GM23338 (cell line): ENCODE measurements at regions not wholly inside any gene's neighbourhood (a gene's known extent, or its start where the extent isn't known, plus 50 kb on each side); places are given as distances from the start of the nearest gene placed in this dataset.

Source experiments
- ATAC-seq: fragments of 200-7000 bp; cut with Tn5 transposase; 3 replicates; pipeline ENCODE4 v1.9.1; 2020
- DNase-seq: peaks from one replicate; pipeline ENCODE4 v3.0.0-alpha.2; 2015; ENCODE audit warnings: low spot score
- H2AFZ ChIP-seq: fragments of 200-600 bp; sonication (generic); 2 replicates; pipeline ENCODE4 v1.8.0; 2016; ENCODE audit warnings: antibody characterized with exemption, mild to moderate bottlenecking, moderate library complexity
- H3F3A ChIP-seq: fragments of 200-600 bp; sonication (generic); replicated peaks from 2 replicates; pipeline ENCODE4 v1.8.0; 2017; ENCODE audit warnings: antibody characterized with exemption, mixed run types, low read depth
- H3K27ac ChIP-seq: fragments of 200-600 bp; sonication (generic); 2 replicates; pipeline ENCODE4 v1.6.1; 2016; ENCODE audit warnings: low read depth
- H3K27me3 ChIP-seq: fragments of 200-600 bp; sonication (generic); 2 replicates; pipeline ENCODE4 v1.8.0; 2016; ENCODE audit warnings: mild to moderate bottlenecking, mixed run types, moderate library complexity; ENCODE audit not compliant: insufficient read depth
- H3K36me3 ChIP-seq: fragments of 200-600 bp; sonication (generic); 2 replicates; pipeline ENCODE4 v1.8.0; 2016; ENCODE audit warnings: mild to moderate bottlenecking; ENCODE audit not compliant: insufficient read depth
- H3K4me1 ChIP-seq: fragments of 200-600 bp; sonication (generic); 2 replicates; pipeline ENCODE4 v1.8.0; 2016; ENCODE audit warnings: mild to moderate bottlenecking, moderate library complexity; ENCODE audit not compliant: insufficient read depth
- H3K4me2 ChIP-seq: fragments of 200-600 bp; sonication (generic); 2 replicates; pipeline ENCODE4 v1.7.1; 2017; ENCODE audit warnings: mixed run types
- H3K4me3 ChIP-seq: fragments of 200-600 bp; sonication (generic); 2 replicates; pipeline ENCODE4 v1.6.1; 2016; ENCODE audit warnings: mixed run types
- H3K79me2 ChIP-seq: fragments of 200-600 bp; sonication (generic); replicated peaks from 2 replicates; pipeline ENCODE4 v1.8.0; 2017; ENCODE audit warnings: mild to moderate bottlenecking; ENCODE audit not compliant: insufficient read depth
- H3K9me2 ChIP-seq: fragments of 200-600 bp; sonication (generic); 2 replicates; pipeline ENCODE4 v1.8.0; 2017; ENCODE audit not compliant: insufficient read depth
- H4K20me1 ChIP-seq: fragments of 200-600 bp; sonication (generic); replicated peaks from 2 replicates; pipeline ENCODE4 v1.8.0; 2017; ENCODE audit warnings: mild to moderate bottlenecking; ENCODE audit not compliant: insufficient read depth
- H3K27ac Mint-ChIP-seq: 2 replicates; pipeline ENCODE4 v1.8.0; 2020; ENCODE audit warnings: inconsistent platforms, mild to moderate bottlenecking, moderate library complexity, mixed read lengths
- H3K27me3 Mint-ChIP-seq: 3 replicates; pipeline ENCODE4 v1.8.0; 2022; ENCODE audit warnings: low read depth, mild to moderate bottlenecking, moderate library complexity, mixed read lengths, inconsistent platforms; ENCODE audit not compliant: insufficient read depth, poor library complexity
- H3K36me3 Mint-ChIP-seq: 3 replicates; pipeline ENCODE4 v1.8.0; 2021; ENCODE audit warnings: low read depth, mild to moderate bottlenecking, inconsistent platforms, moderate library complexity, mixed read lengths
- H3K4me1 Mint-ChIP-seq: 3 replicates; pipeline ENCODE4 v1.8.0; 2020; ENCODE audit warnings: mild to moderate bottlenecking, inconsistent platforms, mixed read lengths
- H3K4me3 Mint-ChIP-seq: 3 replicates; pipeline ENCODE4 v1.8.0; 2021; ENCODE audit warnings: moderate library complexity, mild to moderate bottlenecking, inconsistent platforms, mixed read lengths
- H3K9me3 Mint-ChIP-seq: 3 replicates; pipeline ENCODE4 v1.8.0; 2020; ENCODE audit warnings: moderate library complexity, mild to moderate bottlenecking, inconsistent platforms, mixed read lengths
- CREB1 ChIP-seq: fragments of 250-450 bp; sonication (Bioruptor Pico); IDR thresholded peaks from 2 replicates; pipeline ENCODE4 v1.5.0; 2020; ENCODE audit warnings: low read depth, mild to moderate bottlenecking, moderate library complexity
- EZH2 ChIP-seq: fragments of 200-600 bp; sonication (generic); IDR thresholded peaks from one replicate; pipeline ENCODE4 v1.8.0; 2017; ENCODE audit warnings: antibody characterized with exemption, mild to moderate bottlenecking, low read depth; ENCODE audit not compliant: unreplicated experiment
- EZH2phosphoT487 ChIP-seq: fragments of 200-600 bp; sonication (generic); IDR thresholded peaks from one replicate; pipeline ENCODE4 v1.8.1; 2018; ENCODE audit warnings: antibody characterized with exemption; ENCODE audit not compliant: unreplicated experiment
- JUNB ChIP-seq: IDR thresholded peaks from one replicate; pipeline ENCODE4 v1.6.1; 2016; ENCODE audit warnings: antibody characterized with exemption; ENCODE audit not compliant: unreplicated experiment
- STAT1 ChIP-seq: IDR thresholded peaks from one replicate; pipeline ENCODE4 v1.6.1; 2016; ENCODE audit warnings: antibody characterized with exemption; ENCODE audit not compliant: unreplicated experiment
- ZNF114 ChIP-seq: fragments of 250-450 bp; sonication (Bioruptor Pico); IDR thresholded peaks from 2 replicates; pipeline ENCODE4 v1.5.0; 2020; ENCODE audit warnings: mild to moderate bottlenecking, moderate library complexity
- TF ChIP-seq, protein P1 (sequence below): fragments of 250-450 bp; sonication (Bioruptor Pico); IDR thresholded peaks from 2 replicates; pipeline ENCODE4 v1.5.0; 2020; ENCODE audit warnings: mild to moderate bottlenecking, moderate library complexity
- TF ChIP-seq, protein P2 (sequence below): IDR thresholded peaks from one replicate; pipeline ENCODE4 v1.6.1; 2018; ENCODE audit warnings: antibody characterized with exemption; ENCODE audit not compliant: unreplicated experiment
- TF ChIP-seq, protein P3 (sequence below), 2 experiments: fragments of 200-600 bp in 1 of 2; sonication (generic) in 1 of 2; conservative IDR thresholded peaks; 2 replicates each; pipeline versions ENCODE4 v1.5.1 to v1.6.1; 2016 to 2017; ENCODE audit warnings: antibody characterized with exemption in 2 of 2, low read depth in 2 of 2, mild to moderate bottlenecking in 2 of 2, moderate library complexity in 1 of 2

DNA sequence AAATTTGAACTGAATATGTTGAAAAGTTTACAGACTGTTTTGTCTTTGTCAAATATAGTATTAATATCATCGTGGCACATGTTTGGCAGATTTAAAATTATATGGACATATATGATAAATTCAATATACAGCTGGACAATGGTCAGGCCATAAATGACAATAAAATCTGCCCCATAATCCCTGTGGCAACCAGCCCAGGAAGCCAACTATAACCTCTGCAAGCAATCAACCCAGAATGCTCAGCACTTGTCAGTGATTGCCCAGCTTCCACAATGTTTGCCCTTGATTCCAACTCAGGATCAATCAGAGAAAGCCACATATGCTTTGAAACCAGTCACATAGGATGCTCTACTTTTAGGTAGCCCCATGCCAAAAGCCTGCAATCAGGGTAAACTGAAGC, 671.9 kb downstream of the SUCLG1 start (continued):
- TF ChIP-seq, protein P1, sequence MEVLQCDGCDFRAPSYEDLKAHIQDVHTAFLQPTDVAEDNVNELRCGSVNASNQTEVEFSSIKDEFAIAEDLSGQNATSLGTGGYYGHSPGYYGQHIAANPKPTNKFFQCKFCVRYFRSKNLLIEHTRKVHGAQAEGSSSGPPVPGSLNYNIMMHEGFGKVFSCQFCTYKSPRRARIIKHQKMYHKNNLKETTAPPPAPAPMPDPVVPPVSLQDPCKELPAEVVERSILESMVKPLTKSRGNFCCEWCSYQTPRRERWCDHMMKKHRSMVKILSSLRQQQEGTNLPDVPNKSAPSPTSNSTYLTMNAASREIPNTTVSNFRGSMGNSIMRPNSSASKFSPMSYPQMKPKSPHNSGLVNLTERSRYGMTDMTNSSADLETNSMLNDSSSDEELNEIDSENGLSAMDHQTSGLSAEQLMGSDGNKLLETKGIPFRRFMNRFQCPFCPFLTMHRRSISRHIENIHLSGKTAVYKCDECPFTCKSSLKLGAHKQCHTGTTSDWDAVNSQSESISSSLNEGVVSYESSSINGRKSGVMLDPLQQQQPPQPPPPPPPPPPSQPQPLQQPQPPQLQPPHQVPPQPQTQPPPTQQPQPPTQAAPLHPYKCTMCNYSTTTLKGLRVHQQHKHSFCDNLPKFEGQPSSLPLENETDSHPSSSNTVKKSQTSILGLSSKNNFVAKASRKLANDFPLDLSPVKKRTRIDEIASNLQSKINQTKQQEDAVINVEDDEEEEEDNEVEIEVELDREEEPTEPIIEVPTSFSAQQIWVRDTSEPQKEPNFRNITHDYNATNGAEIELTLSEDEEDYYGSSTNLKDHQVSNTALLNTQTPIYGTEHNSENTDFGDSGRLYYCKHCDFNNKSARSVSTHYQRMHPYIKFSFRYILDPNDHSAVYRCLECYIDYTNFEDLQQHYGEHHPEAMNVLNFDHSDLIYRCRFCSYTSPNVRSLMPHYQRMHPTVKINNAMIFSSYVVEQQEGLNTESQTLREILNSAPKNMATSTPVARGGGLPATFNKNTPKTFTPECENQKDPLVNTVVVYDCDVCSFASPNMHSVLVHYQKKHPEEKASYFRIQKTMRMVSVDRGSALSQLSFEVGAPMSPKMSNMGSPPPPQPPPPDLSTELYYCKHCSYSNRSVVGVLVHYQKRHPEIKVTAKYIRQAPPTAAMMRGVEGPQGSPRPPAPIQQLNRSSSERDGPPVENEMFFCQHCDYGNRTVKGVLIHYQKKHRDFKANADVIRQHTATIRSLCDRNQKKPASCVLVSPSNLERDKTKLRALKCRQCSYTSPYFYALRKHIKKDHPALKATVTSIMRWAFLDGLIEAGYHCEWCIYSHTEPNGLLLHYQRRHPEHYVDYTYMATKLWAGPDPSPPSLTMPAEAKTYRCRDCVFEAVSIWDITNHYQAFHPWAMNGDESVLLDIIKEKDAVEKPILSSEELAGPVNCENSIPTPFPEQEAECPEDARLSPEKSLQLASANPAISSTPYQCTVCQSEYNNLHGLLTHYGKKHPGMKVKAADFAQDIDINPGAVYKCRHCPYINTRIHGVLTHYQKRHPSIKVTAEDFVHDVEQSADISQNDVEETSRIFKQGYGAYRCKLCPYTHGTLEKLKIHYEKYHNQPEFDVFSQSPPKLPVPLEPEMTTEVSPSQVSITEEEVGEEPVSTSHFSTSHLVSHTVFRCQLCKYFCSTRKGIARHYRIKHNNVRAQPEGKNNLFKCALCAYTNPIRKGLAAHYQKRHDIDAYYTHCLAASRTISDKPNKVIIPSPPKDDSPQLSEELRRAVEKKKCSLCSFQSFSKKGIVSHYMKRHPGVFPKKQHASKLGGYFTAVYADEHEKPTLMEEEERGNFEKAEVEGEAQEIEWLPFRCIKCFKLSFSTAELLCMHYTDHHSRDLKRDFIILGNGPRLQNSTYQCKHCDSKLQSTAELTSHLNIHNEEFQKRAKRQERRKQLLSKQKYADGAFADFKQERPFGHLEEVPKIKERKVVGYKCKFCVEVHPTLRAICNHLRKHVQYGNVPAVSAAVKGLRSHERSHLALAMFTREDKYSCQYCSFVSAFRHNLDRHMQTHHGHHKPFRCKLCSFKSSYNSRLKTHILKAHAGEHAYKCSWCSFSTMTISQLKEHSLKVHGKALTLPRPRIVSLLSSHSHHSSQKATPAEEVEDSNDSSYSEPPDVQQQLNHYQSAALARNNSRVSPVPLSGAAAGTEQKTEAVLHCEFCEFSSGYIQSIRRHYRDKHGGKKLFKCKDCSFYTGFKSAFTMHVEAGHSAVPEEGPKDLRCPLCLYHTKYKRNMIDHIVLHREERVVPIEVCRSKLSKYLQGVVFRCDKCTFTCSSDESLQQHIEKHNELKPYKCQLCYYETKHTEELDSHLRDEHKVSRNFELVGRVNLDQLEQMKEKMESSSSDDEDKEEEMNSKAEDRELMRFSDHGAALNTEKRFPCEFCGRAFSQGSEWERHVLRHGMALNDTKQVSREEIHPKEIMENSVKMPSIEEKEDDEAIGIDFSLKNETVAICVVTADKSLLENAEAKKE = no peak
- TF ChIP-seq, protein P2, sequence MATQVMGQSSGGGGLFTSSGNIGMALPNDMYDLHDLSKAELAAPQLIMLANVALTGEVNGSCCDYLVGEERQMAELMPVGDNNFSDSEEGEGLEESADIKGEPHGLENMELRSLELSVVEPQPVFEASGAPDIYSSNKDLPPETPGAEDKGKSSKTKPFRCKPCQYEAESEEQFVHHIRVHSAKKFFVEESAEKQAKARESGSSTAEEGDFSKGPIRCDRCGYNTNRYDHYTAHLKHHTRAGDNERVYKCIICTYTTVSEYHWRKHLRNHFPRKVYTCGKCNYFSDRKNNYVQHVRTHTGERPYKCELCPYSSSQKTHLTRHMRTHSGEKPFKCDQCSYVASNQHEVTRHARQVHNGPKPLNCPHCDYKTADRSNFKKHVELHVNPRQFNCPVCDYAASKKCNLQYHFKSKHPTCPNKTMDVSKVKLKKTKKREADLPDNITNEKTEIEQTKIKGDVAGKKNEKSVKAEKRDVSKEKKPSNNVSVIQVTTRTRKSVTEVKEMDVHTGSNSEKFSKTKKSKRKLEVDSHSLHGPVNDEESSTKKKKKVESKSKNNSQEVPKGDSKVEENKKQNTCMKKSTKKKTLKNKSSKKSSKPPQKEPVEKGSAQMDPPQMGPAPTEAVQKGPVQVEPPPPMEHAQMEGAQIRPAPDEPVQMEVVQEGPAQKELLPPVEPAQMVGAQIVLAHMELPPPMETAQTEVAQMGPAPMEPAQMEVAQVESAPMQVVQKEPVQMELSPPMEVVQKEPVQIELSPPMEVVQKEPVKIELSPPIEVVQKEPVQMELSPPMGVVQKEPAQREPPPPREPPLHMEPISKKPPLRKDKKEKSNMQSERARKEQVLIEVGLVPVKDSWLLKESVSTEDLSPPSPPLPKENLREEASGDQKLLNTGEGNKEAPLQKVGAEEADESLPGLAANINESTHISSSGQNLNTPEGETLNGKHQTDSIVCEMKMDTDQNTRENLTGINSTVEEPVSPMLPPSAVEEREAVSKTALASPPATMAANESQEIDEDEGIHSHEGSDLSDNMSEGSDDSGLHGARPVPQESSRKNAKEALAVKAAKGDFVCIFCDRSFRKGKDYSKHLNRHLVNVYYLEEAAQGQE = no peak
- TF ChIP-seq ZNF114 (CRISPR knock-in tag) = no peak

DNA sequence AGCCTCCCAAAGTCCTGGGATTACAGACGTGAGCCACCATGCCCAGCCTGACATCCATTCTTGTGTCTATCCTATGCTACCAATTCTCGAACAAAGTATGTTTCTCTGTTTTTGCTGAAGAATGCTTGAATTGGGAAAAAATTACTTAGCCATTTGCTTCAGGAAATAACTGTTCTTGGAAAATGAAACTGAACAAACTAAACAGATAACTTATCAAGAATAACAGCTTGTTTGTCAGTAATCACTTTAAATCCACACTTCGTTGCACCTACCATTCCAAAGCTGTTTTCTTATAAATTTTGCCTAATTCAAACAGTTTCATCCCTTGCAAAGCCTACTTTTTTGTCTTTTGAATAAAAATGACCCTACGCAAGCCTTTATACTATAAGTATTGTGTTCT, 672.9 kb downstream of the SUCLG1 start:
- H3K4me3 Mint-ChIP-seq = no peak overlapping the region
- DNase-seq (no peak), ATAC-seq (no peak)
- H3F3A ChIP-seq = no peaks in the 10 kb centered on the region
- H3K36me3 Mint-ChIP-seq = no peaks in the 10 kb centered on the region
- H3K4me1 Mint-ChIP-seq = peaks cover 29% of the 10 kb centered on the region
- TF ChIP-seq ZNF114 (CRISPR knock-in tag) (no peak), EZH2 (no peak), JUNB (no peak), CREB1 (CRISPR knock-in tag) (no peak), STAT1 (no peak), EZH2phosphoT487 (no peak)
- TF ChIP-seq, protein P3, sequence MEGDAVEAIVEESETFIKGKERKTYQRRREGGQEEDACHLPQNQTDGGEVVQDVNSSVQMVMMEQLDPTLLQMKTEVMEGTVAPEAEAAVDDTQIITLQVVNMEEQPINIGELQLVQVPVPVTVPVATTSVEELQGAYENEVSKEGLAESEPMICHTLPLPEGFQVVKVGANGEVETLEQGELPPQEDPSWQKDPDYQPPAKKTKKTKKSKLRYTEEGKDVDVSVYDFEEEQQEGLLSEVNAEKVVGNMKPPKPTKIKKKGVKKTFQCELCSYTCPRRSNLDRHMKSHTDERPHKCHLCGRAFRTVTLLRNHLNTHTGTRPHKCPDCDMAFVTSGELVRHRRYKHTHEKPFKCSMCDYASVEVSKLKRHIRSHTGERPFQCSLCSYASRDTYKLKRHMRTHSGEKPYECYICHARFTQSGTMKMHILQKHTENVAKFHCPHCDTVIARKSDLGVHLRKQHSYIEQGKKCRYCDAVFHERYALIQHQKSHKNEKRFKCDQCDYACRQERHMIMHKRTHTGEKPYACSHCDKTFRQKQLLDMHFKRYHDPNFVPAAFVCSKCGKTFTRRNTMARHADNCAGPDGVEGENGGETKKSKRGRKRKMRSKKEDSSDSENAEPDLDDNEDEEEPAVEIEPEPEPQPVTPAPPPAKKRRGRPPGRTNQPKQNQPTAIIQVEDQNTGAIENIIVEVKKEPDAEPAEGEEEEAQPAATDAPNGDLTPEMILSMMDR (conservative IDR thresholded peaks at IDR 0.05; ENCODE audit: low read depth in 2 of 2) = no peak
- no peaks in the 10 kb centered on the region for H3K9me2 ChIP-seq
- H4K20me1 ChIP-seq = no peaks in the 10 kb centered on the region
- no peaks in the 10 kb centered on the region for H3K9me3 Mint-ChIP-seq
- no peak overlapping the region for H3K27ac ChIP-seq
- no peak overlapping the region for H3K4me3 ChIP-seq
- peaks cover 2% of the 10 kb centered on the region for H3K27me3 Mint-ChIP-seq
- H3K4me2 ChIP-seq = no peak overlapping the region
- H3K4me1 ChIP-seq = peaks cover 26% of the 10 kb centered on the region
- H3K36me3 ChIP-seq = no peaks in the 10 kb centered on the region
- H3K27ac Mint-ChIP-seq = no peak overlapping the region
- no peaks in the 10 kb centered on the region for H3K27me3 ChIP-seq
- H3K79me2 ChIP-seq = no peaks in the 10 kb centered on the region
- H2AFZ ChIP-seq = no peak overlapping the region
